IPS-NIHi7 (cell line): ENCODE measurements at regions not wholly inside any gene's neighbourhood (a gene's known extent, or its start where the extent isn't known, plus 50 kb on each side); places are given as distances from the start of the nearest gene placed in this dataset.
"Not testable (repeated sequence)": the region's sequence is repeated elsewhere in the genome, so short reads cannot be mapped to it uniquely, and the experiment has no call there.

Source experiments
- DNase-seq: peaks from one replicate; pipeline ENCODE4 v3.0.0; 2012; ENCODE audit warnings: mixed read lengths; ENCODE audit errors: extremely low spot score

GRCh38 chr14:84262932-84263331 is 1267.0 kb upstream of the FLRT2 start:
- DNase-seq: no peak

- no peak for DNase-seq
Measured at GRCh38 chr14:84272290-84272721, 1257.6 kb upstream of the FLRT2 start.

GRCh38 chr14:84273181-84273580 is 1256.8 kb upstream of the FLRT2 start:
- no peak for DNase-seq

- no peak for DNase-seq
Measured at GRCh38 chr14:84282618-84283017, 1247.3 kb upstream of the FLRT2 start.

- DNase-seq: no peak
Measured at GRCh38 chr14:84288781-84289180, 1241.2 kb upstream of the FLRT2 start.

- no peak for DNase-seq
Measured at GRCh38 chr14:84298663-84299195, 1231.2 kb upstream of the FLRT2 start.

- no peak for DNase-seq
Measured at GRCh38 chr14:84303140-84303539, 1226.8 kb upstream of the FLRT2 start.

- DNase-seq: no peak
Measured at GRCh38 chr14:84312551-84312950, 1217.4 kb upstream of the FLRT2 start.

- DNase-seq: no peak
Measured at GRCh38 chr14:84323450-84323849, 1206.5 kb upstream of the FLRT2 start.

GRCh38 chr14:84323978-84324377 is 1206.0 kb upstream of the FLRT2 start:
- no peak for DNase-seq

- DNase-seq: no peak
Measured at GRCh38 chr14:84336433-84336832, 1193.5 kb upstream of the FLRT2 start.

GRCh38 chr14:84340938-84341337 is 1189.0 kb upstream of the FLRT2 start:
- no peak for DNase-seq

GRCh38 chr14:84341867-84342266 is 1188.1 kb upstream of the FLRT2 start:
- not testable (repeated sequence) for DNase-seq

- no peak for DNase-seq
Measured at GRCh38 chr14:84343656-84344055, 1186.3 kb upstream of the FLRT2 start.

GRCh38 chr14:84351646-84352045 is 1178.3 kb upstream of the FLRT2 start:
- DNase-seq: no peak

GRCh38 chr14:84361476-84361875 is 1168.5 kb upstream of the FLRT2 start:
- no peak for DNase-seq

- DNase-seq: no peak
Measured at GRCh38 chr14:84375235-84375634, 1154.7 kb upstream of the FLRT2 start.

GRCh38 chr14:84390010-84390409 is 1139.9 kb upstream of the FLRT2 start:
- no peak for DNase-seq

- DNase-seq: no peak
Measured at GRCh38 chr14:84397631-84398030, 1132.3 kb upstream of the FLRT2 start.

- no peak for DNase-seq
Measured at GRCh38 chr14:84399296-84399910, 1130.5 kb upstream of the FLRT2 start.

GRCh38 chr14:84401631-84402030 is 1128.3 kb upstream of the FLRT2 start:
- DNase-seq: no peak

- peak; percentile 15 for DNase-seq
Measured at GRCh38 chr14:84403585-84403984, 1126.4 kb upstream of the FLRT2 start.

- no peak for DNase-seq
Measured at GRCh38 chr14:84404246-84404645, 1125.7 kb upstream of the FLRT2 start.

GRCh38 chr14:84409435-84409834 is 1120.5 kb upstream of the FLRT2 start:
- no peak for DNase-seq
